Left ventricle myocardium superior (tissue), 1 donor: ENCODE measurements at regions not wholly inside any gene's neighbourhood (a gene's known extent, or its start where the extent isn't known, plus 50 kb on each side); places are given as distances from the start of the nearest gene placed in this dataset.

Source experiments
- ATAC-seq: fragments of 200-7000 bp; cut with Tn5 transposase; one replicate; pipeline ENCODE4 v1.9.1; 2020; ENCODE audit warnings: mild to moderate bottlenecking, moderate library complexity
- DNase-seq: peaks from one replicate; pipeline ENCODE4 v3.0.0-alpha.2; 2020
- intact Hi-C: fragments of 100-400 bp; cut with micrococcal nuclease; formaldehyde crosslinking; loops from one replicate; pipeline ENCODE4 v1.11.0; 2022
- donor health status: DM: no; HTN: yes; CAD: no; lungs with severe emphysema.

DNA sequence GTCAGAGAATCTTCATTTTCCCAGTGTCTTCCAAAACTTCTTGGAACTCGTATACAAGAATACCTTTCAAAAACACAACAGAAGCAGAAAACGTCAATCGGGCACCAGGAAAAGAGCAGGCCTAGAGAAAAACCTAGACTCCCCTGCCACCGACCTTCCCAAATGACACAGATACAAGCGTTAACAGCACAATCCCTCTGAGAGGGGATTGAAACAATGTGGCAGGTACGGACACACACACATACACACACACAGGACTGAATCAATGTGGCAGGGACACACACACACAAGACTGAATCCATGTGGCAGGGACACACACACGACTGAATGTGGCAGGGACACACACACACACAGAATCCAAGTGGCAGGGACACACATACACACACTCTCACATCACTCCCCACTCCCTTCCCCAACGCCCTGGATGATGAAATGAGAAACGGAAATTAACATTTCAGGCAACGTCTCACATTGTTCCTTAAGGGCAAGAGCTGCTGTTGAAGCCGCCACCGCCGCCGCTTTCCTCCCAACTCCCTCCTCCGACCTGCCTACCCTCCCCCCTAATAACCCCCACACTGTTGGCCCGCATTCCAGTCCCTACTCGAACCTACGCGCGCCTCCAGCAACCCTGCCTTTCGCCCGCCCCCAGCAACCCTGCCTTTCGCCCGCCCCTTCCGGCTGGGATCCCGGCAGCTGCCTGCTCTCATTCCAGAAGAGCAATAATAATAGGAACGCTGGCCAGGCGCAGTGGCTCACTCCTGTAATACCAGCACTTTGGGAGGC lies 302.1 kb upstream of the HSFY2 start:
- ATAC-seq (peak; percentile 85), DNase-seq (peak; percentile 87)
- intact Hi-C loops: no loop called here

DNA sequence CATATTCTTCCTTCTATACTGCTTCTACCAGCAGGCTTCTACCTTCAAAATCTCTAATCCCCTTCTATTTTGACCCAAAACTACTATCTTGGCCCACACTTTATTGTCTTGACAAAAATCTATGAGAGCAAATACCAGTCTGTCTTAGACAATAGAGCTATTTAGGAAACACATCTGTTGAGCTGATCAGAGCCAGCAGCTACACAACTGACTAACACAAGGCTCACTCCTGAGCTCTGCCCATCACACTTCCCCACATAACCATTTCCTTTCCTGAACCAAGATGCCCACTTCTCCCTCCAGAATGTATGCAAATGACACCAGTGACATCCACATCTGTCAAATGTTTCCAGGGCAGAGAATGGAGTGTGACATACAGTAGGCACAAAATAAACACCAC lies 293.9 kb upstream of the HSFY2 start:
- ATAC-seq (no peak), DNase-seq (no peak)
- intact Hi-C loops: no loop called here

DNA sequence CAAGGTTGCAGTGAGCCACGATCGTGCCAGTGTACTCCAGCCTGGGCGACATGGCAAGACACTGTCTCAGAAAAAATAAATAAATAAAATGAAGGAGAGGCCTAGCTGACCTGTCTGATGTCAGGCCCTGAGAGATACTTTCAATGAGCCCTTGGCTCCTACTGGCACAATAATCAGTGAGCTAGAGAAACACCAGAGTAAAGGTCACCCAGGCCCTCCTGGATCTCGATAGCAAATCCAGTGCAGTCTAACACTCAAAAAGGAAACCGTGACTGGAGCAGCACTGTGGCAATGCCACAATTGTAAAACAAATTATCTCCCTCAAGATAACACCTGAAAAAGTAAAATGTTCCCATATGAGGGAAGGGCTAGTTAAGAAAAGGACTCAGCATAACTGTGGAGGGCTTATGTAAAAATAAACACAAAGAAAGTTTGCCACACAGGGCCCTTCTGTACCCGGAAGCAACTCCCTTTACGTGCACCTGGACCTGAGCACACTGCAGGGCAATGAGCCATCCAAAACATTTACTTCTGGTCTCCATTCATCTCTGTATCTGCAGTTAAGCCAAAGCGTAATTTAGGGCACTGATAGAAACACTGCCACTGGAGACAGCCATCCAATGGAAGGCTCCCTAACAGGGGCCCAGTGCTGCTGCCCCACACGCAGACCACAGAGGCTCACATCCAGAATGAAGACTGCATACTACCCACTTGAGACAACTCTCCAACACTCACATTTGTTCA lies 293.1 kb upstream of the HSFY2 start:
- ATAC-seq (peak; percentile 84), DNase-seq (no peak)
- intact Hi-C loops: no loop called here

DNA sequence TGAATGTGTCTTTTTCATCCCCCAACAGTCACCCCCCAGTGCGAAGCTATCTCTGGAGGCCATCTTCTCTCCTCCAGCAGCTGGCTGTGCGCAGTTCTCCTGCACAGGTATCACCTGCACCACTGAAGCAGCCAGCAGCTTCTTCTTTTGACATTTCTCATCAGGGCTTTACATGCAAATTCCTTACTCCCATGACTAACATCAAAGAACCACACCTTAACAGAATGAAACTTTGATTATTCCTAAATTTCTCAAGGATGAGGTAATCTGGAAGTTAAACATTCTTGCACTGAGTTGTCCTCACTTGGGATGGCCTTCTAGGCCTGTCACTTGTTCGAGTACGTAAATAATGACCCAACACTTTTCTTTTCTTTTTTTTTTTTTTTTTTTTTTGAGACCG lies 291.6 kb upstream of the HSFY2 start:
- intact Hi-C loops: no loop called here
- ATAC-seq: no peak
- DNase-seq: no peak

DNA sequence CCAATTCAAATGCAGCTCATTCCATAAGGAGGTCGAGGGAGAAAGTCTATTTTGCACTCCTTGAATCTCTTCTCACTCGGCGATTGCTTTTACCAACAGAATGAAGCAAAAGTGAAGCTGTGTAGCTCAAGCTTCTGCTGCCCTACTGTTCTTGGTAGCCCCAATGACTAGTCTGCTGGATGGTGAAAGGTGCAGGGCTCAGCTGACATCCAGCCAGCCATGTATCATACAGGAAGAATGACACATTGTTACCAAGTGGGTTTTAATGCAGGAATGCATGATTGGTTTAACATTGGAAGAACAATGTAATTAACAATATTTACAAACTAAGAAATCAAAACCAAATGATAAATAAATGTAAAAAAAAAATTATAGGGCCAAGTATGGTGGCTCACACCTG lies 286.2 kb upstream of the HSFY2 start:
- DNase-seq (no peak), ATAC-seq (no peak)
- intact Hi-C loops: loop anchor here (5.0 kb wide), 1 partner anchor 42 kb away; no protein-coding TSS in a partner anchor

DNA sequence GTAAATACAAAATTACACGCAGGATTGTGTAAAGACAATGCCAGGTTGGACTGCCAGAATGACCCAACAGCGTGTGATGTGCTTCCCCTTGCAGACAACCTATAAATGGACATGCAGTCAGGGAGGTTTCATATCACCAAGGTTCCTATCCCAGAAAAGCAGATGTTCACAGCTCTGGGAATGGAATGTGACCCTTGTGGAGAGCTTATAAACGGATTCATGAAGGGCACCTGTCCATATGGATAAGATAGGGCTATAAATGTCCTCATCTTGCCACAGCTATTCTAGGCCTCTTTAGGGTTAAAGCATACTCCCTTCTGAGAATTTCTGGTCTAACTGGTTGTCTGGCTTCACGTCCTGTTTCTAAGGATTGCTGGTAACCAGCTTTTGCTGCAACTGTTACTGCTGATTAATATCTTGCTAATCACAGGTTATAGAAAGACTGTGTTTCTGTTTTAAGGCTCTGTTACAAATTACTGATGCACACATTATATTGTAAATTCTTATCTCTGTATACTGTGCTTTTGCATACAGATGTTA lies 285.4 kb upstream of the HSFY2 start:
- ATAC-seq: no peak

DNA sequence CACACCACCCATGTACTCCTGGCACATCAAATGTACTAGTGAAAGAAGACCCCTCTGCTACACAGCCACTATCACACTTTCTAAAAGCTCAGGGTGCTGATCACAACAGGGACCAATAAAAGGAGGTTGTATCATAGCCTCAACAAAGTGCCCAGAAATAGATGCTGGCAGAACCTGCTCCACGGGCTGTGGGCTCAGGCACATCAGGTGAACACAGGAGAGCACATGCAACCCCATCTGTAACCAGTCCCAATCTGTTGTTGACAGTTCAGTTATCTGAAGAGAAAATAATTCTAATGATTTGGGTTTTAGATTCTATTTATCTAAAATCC lies 282.6 kb upstream of the HSFY2 start:
- intact Hi-C loops: no loop called here
- DNase-seq: no peak
- ATAC-seq: peak; percentile 82

More for the DNA sequence above, 285.4 kb upstream of the HSFY2 start:
- no peak for DNase-seq
- intact Hi-C loops: no loop called here

DNA sequence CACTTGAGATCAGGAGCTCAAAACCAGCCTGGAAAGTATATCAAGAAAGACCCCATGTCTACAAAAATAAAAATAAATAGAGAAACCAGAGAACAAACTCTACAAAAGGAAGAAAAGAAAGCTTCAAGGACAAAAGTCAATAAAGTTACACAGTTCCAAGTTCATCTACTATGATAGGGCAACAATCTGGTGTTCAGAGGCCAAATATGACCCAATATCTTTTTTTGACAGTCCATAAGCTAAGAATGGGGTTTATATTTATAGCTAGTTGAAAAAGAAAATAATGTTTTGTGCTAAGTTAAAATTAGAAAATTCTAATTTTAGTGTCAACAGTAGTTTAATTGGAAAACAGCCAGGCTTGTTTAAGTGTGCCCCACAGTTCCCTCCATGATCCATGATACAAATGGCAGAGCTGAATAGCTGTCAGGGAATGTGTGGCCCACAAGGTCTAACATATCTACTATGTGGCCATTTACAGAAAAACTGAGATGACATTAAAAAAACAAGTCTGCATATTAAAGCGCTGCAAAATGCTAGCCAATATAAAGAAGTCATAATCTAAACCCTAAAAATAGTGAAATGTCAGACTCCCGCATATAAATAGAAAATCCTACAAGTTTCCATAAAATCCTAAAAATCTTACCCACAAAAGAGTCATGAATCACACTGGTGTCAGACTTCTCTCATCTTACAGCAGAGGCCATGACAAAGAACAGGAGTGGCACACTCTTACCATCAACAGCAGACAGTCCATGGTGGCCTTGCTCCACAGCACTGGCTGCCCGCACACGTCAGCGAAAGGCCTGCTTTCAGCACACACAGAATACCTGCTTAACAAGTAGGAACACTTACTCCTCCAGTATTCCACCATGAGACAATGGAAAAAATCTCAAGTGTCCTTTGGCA lies 281.9 kb upstream of the HSFY2 start:
- DNase-seq (peak; percentile 52), ATAC-seq (peak; percentile 91)
- intact Hi-C loops: no loop called here

DNA sequence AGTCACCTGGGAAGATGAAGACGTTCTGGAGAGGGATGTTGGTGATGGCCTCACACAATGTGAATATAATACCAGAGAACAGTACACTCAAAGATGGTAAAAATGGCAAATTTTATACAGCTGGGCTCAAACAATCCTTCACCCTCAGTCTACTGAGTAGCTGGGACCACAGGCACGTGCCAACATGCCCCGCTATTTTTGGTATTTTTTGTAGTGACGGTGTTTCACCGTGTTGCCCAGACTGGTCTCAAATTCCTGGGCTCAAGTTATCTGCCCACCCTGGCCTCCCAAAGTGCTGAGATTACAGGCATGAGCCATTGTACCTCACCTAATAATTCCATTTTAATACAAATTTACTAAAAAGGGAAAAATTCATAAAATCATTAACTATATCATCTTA lies 280.3 kb upstream of the HSFY2 start:
- intact Hi-C loops: no loop called here
- no peak for ATAC-seq
- DNase-seq: no peak

DNA sequence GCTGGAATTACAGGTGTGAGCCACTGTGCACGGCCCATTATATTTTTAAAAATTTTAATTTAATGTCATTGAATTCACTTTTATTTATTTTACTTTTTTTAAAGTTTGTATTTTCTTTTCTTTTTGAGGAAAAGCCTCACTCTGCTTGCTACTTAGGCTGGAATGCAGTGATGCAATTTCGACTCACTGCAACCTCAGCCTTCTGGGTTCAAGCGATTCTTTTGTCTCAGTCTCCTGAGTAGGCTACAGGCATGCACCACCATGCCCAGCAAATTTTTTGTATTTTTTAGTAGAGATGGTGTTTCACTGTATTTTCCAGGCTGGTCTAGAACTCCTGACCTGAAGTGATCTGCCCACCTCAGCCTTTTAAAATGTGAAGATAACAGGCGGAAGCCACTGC lies 277.5 kb upstream of the HSFY2 start:
- ATAC-seq (no peak), DNase-seq (no peak)
- intact Hi-C loops: no loop called here

DNA sequence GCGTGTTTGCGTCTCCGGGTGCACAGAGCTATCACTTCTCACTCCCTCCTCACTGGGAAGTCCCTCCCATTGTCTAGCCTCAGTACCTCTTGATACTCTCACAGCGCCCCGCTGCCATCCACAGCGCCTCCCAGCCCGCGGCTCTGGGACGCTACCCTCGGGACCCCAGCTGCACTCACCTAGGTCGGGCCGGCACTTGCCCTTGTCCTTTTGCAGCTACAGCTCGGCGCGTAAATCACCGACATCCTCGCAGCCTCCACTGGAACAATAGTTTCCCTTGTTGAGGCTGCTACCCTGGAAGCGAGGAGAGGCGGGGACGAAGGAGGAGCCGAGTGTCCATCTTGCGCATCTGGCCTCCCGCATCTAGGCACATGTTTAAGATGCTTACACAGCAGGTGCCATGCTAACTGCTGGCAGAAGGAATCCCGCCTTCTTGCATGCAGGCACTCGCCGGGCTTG lies 269.5 kb upstream of the HSFY2 start:
- ATAC-seq (no peak), DNase-seq (no peak)
- intact Hi-C loops: no loop called here

DNA sequence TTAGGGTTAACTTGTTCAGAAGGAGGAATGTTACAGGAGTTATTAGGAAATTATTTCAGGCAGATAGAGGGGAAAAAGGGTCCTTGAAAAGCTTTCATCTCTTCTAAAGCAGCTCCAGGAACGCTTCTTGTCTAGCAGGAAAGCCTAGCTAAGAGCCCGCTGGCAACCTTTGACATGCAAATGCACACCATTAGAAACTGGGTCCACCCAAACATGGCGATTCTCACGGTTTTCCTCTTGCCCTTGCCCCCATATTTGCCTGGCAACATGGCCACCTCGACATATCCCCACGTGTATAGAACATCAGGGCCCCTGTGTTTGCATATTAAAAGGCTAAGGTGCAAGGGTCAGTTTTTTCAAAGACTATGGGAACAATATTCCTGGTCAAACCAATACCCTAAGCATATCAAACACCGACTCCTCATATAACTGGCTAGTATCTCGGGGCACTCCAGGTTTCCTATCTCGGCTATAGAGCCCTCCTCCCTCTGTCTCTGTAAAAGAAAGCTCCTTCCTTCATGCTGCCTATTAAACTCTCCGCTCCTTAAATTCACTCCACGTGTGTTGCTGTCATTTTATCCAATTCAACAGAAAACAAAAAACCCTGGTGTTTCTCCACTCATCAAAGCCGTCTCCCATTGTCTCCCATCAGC lies 268.9 kb upstream of the HSFY2 start:
- intact Hi-C loops: no loop called here
- no peak for DNase-seq
- ATAC-seq: no peak

DNA sequence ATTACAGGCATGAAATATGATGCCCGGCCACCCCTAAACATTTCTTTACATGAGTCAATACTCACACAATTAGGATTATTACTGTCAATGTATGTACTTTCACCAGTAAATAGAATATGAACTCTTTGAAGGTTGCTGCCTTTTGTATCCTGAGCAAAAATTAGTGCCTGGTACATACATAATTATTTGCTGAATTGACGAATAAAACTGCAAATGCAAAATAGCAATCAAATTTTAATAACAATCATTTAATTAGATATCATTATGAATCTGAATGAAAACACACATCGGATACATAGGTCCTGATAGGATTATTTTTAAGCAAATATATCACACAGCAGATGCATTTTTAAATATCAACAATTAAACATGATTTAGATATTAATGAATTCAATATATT lies 253.1 kb upstream of the HSFY2 start:
- intact Hi-C loops: no loop called here
- no peak for ATAC-seq

DNA sequence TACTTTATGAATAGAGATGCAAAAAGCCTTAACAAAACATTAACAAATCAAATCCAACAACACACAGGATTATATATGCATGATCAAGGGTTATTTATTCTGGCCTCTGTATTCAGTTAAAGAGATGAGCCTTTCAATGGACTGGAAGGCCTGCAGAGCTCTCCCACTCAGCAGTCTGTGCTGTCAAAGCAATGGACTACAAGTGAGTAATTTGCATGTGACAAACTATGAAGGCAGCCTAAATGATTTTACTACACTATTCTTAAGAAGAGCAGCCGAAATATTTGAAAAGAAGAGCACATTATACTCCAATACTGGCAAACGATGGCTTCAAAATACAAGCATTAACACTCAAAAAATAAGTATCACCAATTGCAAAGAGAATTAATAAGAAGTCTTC lies 250.4 kb upstream of the HSFY2 start:
- peak; percentile 28 for ATAC-seq
- no peak for DNase-seq
- intact Hi-C loops: no loop called here

More for the DNA sequence above, 253.1 kb upstream of the HSFY2 start:
- DNase-seq: no peak

DNA sequence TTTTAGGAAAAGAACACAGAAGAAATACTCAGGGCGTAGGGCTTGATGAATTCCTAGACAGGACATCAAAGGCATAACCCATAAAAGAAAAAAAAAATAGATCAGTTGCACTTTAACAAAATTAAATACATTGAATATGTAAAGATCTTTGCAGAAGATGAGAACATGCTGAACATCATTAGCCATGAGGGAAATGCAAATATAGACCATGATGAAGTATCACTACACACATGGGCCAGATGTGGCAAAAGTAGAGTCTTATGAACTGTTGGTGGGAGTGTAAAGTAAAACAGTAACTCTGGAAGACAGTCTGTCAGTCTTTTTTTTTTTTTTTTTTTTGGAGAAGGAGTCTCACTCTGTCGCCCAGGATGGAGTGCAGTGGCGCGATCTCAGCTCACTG lies 246.7 kb upstream of the HSFY2 start:
- ATAC-seq (no peak), DNase-seq (no peak)
- intact Hi-C loops: no loop called here

DNA sequence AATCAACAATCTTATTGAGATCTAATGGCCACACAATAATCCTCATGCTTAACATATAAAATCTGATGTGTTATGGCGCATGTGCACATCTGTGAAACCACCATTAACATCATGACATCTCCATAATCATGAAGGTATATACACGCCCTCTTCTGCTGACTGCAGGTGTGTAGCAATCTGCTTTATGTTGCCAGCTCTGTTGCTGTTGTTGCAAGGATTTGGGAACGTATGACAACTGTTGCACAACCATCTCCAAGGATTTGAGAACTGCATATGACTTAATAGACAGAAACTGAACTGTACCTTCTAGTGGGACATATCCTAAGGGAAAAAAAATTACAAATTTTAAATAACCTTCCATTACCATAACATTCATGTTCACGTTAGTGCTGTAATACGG lies 243.5 kb upstream of the HSFY2 start:
- intact Hi-C loops: loop anchor here (5.0 kb wide), 1 partner anchor 45 kb away; no protein-coding TSS in a partner anchor
- ATAC-seq: no peak
- DNase-seq: no peak

DNA sequence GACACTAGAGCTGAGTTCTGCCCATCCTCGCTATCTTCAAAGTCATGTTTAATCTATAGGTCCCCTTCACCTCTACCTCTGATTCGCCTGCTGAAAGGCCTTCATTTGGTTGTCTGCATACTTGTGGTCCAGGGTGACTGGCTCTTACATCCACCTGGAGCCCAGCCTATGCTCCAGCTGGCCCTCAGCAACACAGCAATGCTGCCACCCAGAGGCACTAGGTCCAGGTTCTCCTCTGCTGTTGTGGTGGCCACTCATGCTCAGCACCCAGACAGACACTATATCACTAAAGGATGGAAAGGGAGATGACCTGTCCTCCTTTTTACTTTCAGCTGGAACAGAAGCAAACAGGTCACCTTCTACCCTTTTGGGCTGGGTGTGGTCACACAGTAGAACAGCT lies 242.3 kb upstream of the HSFY2 start:
- intact Hi-C loops: loop anchor here (5.0 kb wide), 1 partner anchor 46 kb away; no protein-coding TSS in a partner anchor
- ATAC-seq: no peak
- DNase-seq: no peak

DNA sequence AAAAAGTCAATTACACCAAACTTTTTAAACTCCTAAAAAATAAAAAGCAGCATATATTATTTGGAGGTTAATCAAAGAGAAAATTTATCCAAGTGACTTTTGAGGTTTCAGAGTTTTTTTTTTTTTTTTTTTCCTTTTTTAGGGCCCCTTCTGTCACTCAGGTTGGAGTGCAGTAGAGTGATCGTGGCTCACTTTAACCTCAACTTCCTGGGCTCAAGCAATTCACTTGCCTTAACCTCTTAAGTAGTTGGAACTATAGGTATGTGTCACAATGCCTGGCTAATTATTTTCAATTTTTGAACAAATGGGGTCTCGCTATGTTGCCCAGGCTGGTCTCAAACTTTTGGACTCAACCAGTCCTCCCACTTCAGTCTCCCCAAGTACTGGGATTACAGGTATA lies 241.7 kb upstream of the HSFY2 start:
- intact Hi-C loops: loop anchor here (5.0 kb wide), 1 partner anchor 47 kb away; no protein-coding TSS in a partner anchor
- DNase-seq (no peak), ATAC-seq (no peak)

DNA sequence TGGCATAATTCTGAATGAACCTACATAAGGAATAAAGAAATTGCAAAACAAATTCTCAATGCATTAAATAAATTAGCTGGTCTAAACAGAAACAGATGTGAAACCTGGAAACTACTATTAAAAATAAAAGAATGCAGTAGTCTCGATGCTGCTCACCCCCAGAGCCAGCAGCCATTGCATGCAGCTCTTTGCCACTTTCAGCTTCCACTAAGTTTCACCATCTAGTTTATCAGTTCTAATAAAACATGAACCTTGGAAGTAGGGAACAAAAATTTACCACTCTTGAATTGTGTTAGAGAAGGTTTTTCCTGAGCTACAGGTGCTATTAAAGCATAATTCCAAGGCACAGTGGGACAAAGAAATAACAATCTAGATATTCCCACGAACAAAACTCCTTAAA lies 239.4 kb upstream of the HSFY2 start:
- DNase-seq (no peak), ATAC-seq (no peak)
- intact Hi-C loops: no loop called here
